Omental fat pad (tissue), 3 donors: ENCODE measurements at regions not wholly inside any gene's neighbourhood (a gene's known extent, or its start where the extent isn't known, plus 50 kb on each side); places are given as distances from the start of the nearest gene placed in this dataset.

Source experiments
- ATAC-seq: fragments of 150-250 bp; one replicate; pipeline ENCODE4 v1.9.1; 2016; ENCODE audit warnings: mild to moderate bottlenecking, moderate library complexity; ENCODE audit not compliant: low FRiP score
- DNase-seq: peaks from one replicate; pipeline ENCODE4 v3.0.0-alpha.2; 2019; ENCODE audit warnings: low spot score
- TF ChIP-seq, protein P1 (sequence below), 3 donors: fragments of 450-650 bp; IDR thresholded peaks; one replicate each; pipeline ENCODE4 v1.5.1; 2016 to 2017; ENCODE audit warnings: antibody characterized with exemption in 3 of 3, mild to moderate bottlenecking in 3 of 3, moderate library complexity in 2 of 3

DNA sequence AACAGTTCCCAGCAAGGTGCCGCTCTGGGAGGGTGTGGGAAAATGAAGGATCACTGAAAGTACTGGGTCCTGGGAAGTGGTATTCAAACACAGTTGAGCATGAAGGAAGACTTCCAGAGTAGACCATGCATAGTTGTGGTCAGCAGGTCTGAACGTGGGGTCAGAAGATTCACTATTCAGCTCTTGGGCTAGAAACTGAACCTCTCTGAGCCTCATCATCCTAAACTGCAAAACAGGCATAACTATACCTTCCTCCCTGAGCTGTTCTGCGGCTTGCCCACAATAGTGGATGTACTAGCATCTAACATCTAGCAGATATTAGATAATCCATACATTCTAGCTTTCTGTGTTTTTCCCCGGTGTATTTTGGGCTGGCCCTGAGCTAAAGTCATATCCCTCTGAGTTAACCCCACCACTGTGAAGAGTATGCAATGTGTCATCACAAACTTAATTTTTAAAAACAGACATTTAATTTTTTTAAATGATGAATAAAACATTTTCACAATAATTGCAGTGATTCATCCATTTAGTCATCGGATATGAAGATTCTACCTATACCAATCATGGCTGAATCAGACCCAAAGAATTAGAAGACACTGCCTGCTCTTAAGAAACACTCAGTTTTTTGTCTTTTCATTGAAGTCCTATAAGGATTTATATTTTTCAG lies 179.1 kb downstream of the BLID start:
- ATAC-seq (peak; percentile 73), DNase-seq (no peak)
- TF ChIP-seq, protein P1, sequence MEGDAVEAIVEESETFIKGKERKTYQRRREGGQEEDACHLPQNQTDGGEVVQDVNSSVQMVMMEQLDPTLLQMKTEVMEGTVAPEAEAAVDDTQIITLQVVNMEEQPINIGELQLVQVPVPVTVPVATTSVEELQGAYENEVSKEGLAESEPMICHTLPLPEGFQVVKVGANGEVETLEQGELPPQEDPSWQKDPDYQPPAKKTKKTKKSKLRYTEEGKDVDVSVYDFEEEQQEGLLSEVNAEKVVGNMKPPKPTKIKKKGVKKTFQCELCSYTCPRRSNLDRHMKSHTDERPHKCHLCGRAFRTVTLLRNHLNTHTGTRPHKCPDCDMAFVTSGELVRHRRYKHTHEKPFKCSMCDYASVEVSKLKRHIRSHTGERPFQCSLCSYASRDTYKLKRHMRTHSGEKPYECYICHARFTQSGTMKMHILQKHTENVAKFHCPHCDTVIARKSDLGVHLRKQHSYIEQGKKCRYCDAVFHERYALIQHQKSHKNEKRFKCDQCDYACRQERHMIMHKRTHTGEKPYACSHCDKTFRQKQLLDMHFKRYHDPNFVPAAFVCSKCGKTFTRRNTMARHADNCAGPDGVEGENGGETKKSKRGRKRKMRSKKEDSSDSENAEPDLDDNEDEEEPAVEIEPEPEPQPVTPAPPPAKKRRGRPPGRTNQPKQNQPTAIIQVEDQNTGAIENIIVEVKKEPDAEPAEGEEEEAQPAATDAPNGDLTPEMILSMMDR (IDR thresholded peaks at IDR 0.05): no peak

DNA sequence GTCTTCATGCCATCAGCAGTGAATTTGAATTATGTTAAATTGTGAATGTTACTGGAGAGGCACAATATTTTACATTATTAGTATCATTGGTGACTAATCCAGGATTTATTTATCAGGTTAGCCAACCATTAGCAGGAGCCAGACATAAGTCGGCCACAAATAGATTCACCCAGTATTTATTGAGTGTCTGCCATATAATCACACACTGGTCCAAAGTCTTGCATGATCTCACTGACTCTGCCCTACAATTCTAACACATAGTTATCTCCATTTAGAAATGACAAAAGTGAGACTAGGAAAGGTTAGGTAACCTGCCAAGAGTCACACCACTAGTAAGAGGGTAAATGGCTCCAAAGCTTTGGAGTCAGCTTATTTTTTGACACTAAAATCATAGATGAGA lies 179.6 kb downstream of the BLID start:
- DNase-seq: no peak
- TF ChIP-seq, protein P1 (IDR thresholded peaks at IDR 0.05): no peak
- ATAC-seq: no peak

DNA sequence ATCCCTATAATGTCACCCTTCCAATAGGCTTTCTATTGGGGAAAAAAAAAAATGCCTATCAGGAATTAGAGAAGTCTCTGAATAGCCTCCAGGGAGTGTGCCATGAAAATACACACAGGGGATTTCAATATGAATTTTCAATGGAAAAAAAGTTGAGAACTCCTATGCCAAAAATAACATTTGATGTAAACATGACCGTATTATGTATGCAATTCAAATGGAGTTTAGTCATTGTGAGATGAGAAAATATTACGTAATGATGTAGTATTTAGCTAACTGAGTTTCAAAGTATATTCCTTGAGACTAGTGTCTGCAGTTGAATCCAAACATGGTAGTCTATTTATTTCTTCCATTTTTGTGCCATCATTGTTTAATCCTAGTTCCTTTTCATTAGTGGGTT lies 182.3 kb downstream of the BLID start:
- ATAC-seq (no peak), DNase-seq (no peak)
- TF ChIP-seq, protein P1 (IDR thresholded peaks at IDR 0.05): no peak

DNA sequence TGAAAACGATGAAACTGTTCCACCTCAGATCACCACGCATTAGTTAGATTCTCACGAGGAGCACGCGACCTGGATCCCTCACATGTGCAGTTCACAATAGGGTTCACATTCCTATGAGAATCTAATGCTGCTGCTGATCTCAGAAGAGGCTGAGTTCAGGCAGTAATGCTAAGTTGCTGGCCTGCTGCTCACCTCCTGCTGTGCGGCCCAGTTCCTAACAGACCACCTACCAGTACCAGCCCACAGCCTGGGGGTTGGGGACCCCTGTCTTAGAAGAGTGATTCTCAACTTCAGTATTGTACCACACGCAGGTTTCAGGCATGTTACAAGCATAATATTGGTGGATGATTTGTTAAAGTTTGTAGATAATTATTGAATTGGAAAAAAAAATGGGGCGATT lies 182.7 kb downstream of the BLID start:
- TF ChIP-seq, protein P1 (IDR thresholded peaks at IDR 0.05): no peak
- ATAC-seq: no peak
- DNase-seq: no peak

DNA sequence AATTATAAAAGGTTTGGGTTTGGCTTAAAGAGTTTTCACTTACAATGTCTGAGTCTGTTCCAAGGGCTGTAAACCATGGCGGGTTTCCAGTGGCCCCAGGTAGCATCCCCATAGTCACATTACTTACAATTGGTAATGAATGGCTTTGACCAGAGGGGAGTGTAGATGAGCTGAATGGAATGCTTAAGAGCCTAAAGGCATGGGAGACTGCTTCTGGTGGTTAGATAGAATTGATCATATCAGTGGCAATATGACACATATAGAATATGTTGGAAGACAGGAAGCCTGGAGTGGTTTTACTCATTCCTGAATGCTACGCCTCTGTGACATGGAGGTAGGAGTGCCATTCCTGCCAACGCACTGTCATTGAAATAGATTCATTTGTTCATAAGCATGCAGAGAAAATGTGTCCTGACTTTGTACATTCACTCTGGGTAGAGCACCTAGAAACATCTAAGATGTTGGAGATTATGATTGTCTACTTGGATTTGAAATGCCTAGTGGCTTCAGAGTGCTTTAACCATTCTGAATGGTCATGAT lies 183.3 kb downstream of the BLID start:
- TF ChIP-seq, protein P1 (IDR thresholded peaks at IDR 0.05): no peak
- DNase-seq (no peak), ATAC-seq (no peak)

DNA sequence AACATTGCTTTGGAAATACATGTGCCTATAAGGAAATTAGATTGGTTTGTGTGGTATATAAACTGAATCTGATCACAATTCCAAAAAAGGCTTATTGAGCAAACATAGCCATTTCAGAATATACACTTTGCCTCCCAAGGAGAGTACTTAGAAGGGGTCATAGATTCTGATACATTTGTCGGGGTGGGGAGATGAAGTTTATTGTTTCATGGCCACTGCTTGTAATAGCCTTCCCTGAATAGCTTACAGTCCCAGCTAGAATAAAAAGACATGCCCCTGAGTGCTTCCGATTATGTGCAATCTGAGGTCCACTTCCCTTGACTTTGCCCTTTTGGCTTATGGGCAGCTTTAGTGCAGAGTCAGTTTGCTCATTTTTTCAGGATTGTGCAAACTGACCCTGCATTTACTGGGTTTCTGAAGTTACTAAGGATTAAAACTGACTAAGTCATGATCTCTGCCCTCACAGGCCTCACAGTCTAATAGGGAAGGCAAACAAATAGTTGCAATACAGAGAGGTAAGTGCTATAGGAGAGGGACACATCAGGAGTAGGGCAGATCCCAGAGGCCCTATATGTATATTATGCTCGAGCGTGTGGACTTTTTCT lies 184.2 kb downstream of the BLID start:
- no peak for ATAC-seq
- no peak for DNase-seq
- TF ChIP-seq, protein P1 (IDR thresholded peaks at IDR 0.05): no peak

DNA sequence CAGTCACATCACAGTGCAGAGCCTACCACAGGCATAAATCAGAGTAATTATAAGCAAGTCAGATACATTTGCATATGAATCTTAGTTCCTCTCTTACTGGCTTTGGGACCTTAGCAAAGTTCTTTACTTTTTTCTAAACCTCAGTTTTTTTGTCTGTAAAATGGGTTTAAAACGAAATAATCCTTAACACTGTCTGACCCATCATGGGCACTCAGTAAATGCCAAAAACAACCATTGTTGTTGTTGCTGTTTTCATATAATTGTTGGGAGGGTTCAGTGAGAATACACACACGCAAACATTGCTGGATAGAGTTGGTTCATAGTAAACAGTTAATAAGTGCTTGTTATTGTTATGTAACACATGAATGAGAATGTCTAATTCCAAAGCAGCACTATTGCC lies 184.9 kb downstream of the BLID start:
- ATAC-seq: no peak
- TF ChIP-seq, protein P1 (IDR thresholded peaks at IDR 0.05): no peak
- no peak for DNase-seq
